LNCAP (cell line): ENCODE measurements at regions not wholly inside any gene's neighbourhood (a gene's known extent, or its start where the extent isn't known, plus 50 kb on each side); places are given as distances from the start of the nearest gene placed in this dataset.

Experiments used
- TF ChIP-seq, protein P1 (sequence below): fragments of 450-650 bp; IDR thresholded peaks from 2 replicates; pipeline ENCODE4 v1.5.1; 2017; ENCODE audit warnings: mild to moderate bottlenecking

DNA sequence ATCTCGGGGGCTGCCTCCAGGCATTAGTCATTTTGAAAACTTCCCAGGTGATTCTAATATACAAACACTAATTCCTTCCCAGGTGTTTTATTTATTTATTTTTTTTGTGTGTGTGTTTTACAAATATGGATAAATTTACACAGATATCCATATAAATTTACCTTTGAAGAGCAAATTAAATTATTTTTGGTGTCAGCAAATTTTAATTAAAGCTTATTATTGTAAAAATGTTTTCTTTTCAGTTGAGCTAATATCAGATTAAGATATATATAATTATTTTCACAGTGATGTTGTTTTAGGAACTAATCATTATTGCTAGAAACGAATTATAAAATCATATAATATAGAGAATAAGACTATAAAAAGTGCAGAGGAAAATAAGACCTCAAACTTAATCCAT, 62.0 kb upstream of the FREM3 start:
- TF ChIP-seq, protein P1, sequence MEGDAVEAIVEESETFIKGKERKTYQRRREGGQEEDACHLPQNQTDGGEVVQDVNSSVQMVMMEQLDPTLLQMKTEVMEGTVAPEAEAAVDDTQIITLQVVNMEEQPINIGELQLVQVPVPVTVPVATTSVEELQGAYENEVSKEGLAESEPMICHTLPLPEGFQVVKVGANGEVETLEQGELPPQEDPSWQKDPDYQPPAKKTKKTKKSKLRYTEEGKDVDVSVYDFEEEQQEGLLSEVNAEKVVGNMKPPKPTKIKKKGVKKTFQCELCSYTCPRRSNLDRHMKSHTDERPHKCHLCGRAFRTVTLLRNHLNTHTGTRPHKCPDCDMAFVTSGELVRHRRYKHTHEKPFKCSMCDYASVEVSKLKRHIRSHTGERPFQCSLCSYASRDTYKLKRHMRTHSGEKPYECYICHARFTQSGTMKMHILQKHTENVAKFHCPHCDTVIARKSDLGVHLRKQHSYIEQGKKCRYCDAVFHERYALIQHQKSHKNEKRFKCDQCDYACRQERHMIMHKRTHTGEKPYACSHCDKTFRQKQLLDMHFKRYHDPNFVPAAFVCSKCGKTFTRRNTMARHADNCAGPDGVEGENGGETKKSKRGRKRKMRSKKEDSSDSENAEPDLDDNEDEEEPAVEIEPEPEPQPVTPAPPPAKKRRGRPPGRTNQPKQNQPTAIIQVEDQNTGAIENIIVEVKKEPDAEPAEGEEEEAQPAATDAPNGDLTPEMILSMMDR, result no peak
